Endometrial microvascular endothelial cells (primary cell): ENCODE measurements at regions not wholly inside any gene's neighbourhood (a gene's known extent, or its start where the extent isn't known, plus 50 kb on each side); places are given as distances from the start of the nearest gene placed in this dataset.

Source experiments
- in situ Hi-C: cut with HindIII; loops from 2 replicates; pipeline ENCODE4 v1.10.0; 2017; ENCODE audit warnings: low sequenced_read_pairs, low pct_unique_long_range_greater_than_20kb; ENCODE audit errors: inconsistent ontology term

GRCh38 chr5:167999182-167999581 is 292.3 kb upstream of the WWC1 start:
- in situ Hi-C loops: no loop called here

- in situ Hi-C loops: no loop called here
Observed at GRCh38 chr5:168001318-168001717, 290.1 kb upstream of the WWC1 start.

DNA sequence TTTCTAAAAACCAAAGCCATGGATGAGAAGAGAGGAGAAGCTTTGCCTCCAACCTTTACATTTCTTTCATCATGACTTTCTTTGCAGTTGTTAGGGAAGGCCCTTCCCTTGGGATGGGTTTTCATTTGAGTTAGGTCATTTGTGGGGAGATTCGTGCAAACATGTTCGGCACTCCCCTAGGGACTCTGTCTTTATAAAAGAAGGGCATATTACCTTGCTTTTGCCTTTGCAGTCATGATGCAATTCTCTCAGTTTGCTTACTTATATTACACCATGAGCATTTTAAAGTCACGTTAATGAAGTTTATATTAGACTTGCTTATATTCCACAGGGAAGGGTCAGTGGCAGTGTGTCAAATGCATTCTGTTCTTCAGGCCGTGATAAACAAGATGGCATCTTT is 289.3 kb upstream of the WWC1 start:
- in situ Hi-C loops: no loop called here

DNA sequence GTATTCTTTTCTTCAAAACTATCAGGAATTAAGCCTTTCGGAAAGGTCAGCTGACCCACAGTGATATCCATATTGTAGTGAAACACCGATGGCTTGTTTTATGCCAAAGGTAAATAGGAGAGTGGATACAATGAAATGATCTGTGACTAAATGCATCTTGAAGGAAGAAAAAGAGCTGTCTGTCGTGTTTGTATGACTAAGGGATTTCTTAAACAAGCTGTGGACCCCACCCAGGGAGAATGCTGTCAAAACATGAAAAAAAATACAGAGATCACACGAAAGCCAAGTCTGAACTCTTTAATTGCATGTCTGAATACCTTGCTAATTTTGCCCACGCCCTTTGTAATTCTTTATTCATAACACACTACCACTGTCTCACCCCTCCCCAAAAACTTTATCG is 286.4 kb upstream of the WWC1 start:
- in situ Hi-C loops: no loop called here

GRCh38 chr5:168005936-168006335 is 285.5 kb upstream of the WWC1 start:
- in situ Hi-C loops: no loop called here

DNA sequence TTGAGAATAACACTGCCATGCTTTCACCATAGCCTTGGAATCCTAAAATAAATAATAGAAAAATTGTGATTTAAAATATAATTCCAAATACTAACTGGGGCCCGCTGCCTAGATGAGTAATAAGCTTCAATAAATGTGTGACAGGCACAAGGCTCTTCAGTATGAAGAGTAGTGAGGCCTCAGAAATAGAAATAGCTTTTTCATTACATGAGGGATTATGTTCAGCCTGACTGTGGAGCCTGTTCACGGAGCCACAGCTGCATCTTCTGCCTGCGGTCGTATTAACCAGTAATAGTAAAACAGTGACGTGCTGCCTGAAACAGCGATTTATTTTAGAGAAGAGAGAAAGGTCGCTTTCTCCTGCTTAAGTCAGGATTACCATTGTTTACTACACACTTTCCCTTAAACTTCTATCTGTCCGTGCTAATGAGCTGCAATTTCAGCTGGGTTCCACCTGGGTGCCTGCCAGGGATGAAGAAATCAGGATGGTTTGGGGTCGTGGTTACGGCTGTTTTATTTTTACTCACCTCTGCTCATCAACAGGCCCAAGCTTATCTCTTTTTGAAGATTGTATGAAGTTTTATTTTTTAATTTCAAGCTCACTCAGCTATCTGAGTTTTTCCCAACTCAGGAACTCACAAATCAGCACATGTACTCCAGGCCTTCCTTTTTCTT is 284.9 kb upstream of the WWC1 start:
- in situ Hi-C loops: no loop called here

GRCh38 chr5:168007286-168007685 is 284.2 kb upstream of the WWC1 start:
- in situ Hi-C loops: no loop called here

- in situ Hi-C loops: no loop called here
Observed at GRCh38 chr5:168008555-168008954, 282.9 kb upstream of the WWC1 start.

DNA sequence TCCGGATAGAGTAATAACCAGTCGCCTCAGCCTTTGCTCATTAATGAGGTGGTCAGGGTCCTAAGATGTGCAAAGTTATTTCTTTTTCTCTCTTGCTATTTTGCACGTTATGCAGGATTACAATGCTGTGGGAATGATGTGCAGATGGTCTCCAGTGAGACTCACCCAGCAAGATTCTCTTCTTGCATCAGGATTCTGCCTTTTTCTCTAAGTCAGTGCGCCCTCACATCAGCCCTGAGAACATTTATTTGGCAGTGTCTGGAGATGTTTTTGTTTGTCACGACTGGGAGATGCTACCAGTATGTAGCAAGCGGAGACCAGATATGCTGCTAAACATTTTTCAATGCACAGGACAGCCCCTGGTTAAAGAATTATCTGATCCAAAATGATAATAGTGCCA is 280.3 kb upstream of the WWC1 start:
- in situ Hi-C loops: no loop called here

DNA sequence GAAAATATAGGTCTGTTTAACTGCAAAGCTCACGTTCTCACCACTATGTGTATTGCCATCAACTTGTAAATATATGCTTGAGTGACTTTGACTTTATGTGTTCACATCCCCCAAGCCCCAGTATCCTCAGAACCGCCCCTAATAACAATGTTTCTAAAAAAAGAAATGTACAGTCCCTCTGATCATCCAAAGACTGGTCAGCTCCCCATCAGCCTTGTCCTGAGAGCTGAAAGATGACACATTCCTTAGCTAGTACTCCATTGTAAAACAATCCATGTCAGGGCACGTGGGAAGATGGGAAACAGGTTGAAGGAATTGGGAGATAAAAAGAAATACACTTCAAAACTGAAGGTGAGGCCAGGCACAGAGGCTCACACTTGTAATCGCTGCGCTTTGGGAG is 279.4 kb upstream of the WWC1 start:
- in situ Hi-C loops: no loop called here

- in situ Hi-C loops: no loop called here
Observed at GRCh38 chr5:168013546-168013945, 277.9 kb upstream of the WWC1 start.

DNA sequence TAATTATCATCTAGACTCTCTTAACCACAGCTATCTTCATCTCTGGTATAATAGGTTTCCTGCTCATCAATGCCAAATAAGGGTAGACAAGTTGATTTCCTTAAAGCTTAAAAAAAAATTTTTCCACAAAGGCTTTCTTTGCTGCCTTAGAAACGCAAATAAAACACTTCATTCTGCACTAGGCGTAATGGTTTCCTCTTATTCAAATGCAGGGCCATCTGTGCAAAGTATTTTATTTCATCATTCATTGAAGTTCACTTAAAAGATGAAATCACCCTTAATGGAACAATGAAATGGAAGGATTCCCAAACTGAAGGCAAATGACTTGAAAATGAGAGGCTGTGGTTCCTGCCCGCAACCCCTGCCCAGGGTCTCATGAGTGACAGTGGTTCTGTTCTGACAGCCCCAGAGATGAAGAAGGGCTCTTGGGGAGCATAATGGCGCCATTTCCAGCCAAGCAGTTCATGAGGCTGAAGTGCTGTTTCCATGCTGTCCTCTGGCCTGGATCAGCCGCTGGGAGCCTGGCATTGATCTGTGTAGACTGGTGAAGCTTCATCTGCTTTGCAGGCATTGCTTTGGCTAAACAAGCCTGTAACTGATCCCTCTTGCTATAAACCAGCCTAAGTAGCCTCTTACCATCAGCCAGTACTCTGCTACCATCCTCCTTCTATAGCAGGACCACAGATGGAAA is 276.9 kb upstream of the WWC1 start:
- in situ Hi-C loops: no loop called here

GRCh38 chr5:168015506-168015905 is 275.9 kb upstream of the WWC1 start:
- in situ Hi-C loops: no loop called here

- in situ Hi-C loops: no loop called here
Observed at GRCh38 chr5:168017313-168017712, 274.1 kb upstream of the WWC1 start.

- in situ Hi-C loops: no loop called here
Observed at GRCh38 chr5:168019143-168019542, 272.3 kb upstream of the WWC1 start.

DNA sequence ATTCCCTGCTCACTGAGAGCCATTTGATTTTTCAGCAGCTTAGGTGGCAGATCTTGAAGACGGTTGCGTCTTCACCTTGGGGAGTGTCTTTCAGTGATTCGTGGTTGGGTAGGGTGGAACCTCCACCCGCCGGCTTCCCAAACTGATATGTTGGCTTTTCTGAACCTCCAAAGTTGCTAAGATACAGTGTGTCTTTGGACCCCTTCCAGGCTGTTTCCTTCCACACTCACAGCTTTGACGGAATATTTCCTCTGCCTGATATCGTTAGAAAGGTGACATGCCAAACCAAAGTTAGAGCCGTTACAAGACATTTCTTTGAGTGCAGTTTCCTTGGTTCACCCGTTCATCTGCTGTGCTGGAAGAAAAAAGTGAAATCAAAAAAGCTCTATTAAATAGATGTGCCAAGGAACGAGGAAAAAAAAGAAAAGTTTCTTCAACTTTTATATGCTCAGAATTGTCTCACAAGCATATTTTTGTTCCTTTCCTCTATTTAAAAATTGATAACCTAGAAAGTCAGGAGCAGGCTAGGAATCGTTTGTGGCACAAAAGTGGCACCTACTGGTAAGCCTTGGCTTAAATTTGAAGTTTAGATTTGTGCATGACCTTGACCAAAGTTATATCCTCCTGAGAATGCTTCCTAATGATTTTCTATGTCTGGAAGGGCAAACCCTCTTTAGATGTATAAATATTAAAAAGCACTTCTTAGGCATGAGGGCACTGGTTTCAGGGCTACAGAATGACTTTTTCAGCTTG is 270.7 kb upstream of the WWC1 start:
- in situ Hi-C loops: no loop called here

DNA sequence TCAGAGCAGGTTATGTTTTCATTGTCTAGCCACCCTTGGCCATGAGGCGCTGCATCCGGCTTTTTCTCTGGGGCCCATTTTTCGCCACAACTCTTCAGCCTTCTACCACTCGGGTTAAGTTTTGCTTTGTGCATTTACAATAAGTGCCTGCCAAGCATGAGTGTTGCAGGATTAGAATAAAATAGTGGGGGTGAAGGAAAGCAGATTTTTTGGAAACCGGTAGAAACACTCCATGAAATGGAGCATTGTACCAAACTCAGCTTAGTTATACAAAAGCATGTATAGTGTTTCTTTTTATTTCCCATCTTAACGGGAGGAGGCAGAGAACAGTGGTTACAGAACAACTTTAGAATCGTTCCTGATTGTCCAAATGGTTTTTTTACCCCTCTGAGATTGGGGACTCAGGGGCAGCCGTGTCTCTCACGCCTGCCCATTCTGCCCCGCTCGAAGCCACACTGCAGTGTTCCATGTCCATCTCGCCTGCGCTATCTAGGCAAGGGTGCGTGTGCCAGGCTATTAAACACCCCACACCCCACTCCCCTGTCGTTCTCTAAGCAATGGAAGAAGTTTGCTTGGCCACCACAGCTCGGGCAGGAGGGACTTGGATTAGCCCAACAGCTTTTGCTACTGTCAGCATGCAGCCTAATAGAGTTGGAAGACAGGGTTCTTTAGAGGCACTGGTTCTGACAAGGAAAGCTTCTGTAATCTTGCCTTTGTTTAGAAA is 268.8 kb upstream of the WWC1 start:
- in situ Hi-C loops: no loop called here

- in situ Hi-C loops: no loop called here
Observed at GRCh38 chr5:168023191-168023590, 268.3 kb upstream of the WWC1 start.

GRCh38 chr5:168024306-168024705 is 267.1 kb upstream of the WWC1 start:
- in situ Hi-C loops: no loop called here

GRCh38 chr5:168027007-168027406 is 264.4 kb upstream of the WWC1 start:
- in situ Hi-C loops: no loop called here
